AML-193 (cell line): ENCODE measurements at regions not wholly inside any gene's neighbourhood (a gene's known extent, or its start where the extent isn't known, plus 50 kb on each side); places are given as distances from the start of the nearest gene placed in this dataset.
"Not testable (repeated sequence)": the region's sequence is repeated elsewhere in the genome, so short reads cannot be mapped to it uniquely, and the experiment has no call there.

Experiments used
- DNase-seq, 2 experiments: peaks; one replicate each; lab custom pipeline; 2025; lab: John Stamatoyannopoulos, UW

DNA sequence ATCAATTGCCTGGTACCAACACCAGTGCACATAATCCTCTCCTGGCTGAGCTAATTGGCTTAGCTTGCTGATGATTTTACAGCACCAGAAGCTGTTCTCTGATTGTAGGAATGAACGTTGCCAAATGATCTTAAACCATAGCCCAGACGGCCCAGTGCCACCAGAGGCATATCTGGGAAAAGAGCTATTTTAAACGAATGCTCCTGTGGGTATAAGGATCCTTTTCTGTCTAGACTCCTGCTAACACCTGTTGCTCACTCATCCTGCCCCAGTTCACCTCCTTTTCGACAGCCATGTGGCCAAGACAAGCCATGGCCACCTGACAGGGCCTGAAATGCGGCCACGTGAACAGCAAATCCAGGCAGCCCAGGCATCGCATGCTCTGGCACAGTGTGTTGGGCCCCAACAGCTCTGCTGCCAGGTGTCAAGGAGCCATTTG lies 289.9 kb upstream of the SLC30A5 start:
- DNase-seq, result no peak

DNA sequence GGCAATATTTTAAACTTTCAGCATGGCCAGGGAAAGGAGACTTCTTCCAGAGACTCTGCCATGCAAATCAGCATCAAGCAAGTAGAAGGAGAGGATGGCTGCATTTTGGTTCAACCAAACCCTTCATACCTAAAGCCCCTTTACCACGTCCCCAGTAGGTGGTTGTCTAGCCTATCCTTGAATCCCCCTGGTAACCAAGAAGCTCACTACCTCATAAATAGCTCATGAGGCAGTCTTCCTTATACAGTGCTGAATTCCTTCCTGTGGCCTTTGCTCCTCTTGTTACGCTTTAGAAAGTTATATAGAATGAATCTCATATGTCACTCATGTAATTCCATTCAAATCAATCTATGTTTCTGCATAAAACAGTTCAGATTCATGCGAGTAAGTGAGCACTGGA lies 289.5 kb upstream of the SLC30A5 start:
- no peak for DNase-seq

DNA sequence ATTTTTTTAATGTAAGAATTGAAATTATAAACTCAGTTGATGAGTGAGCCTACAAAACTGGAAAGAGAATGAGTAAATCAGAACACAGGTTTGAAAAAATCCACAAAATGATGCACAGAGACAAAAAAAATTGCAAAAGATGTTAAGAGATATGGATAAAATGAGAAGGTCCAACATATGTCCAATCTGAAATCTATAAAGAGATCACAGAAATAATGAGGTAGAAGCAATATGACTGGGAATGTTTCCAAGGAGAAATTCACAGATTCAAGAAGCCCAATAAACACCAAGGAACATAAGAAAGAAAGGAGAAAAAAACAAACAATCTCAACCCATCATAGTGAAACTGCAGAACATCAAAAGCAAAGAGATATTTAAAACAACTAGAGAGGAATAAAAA lies 288.4 kb upstream of the SLC30A5 start:
- no peak for DNase-seq

DNA sequence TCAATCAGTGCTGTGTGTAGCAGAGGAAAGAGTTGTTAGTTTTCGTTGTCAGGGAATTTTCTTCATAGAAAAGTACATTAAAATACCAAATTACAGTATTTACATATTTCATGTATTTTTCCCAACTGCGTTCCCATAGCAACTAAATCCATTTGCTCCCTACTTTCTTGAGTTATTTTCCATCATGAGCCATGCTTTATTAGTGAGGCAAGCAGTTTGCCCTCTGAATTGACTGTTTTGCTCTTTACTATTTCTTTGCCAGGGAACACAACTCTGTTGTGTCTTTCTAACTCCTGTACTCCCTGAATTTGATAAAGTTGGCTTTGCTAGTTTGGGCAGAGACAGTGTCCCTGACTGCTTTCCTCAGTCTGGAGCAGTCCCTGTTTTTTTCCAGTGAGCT lies 276.2 kb upstream of the SLC30A5 start:
- no peak for DNase-seq

- no peak for DNase-seq
These were observed 275.6 kb upstream of the SLC30A5 start for GRCh38 chr5:68818057-68818695.

GRCh38 chr5:68818870-68819269 lies 274.9 kb upstream of the SLC30A5 start:
- no peak for DNase-seq

- no peak for DNase-seq
These were observed 272.8 kb upstream of the SLC30A5 start for GRCh38 chr5:68821056-68821455.

DNA sequence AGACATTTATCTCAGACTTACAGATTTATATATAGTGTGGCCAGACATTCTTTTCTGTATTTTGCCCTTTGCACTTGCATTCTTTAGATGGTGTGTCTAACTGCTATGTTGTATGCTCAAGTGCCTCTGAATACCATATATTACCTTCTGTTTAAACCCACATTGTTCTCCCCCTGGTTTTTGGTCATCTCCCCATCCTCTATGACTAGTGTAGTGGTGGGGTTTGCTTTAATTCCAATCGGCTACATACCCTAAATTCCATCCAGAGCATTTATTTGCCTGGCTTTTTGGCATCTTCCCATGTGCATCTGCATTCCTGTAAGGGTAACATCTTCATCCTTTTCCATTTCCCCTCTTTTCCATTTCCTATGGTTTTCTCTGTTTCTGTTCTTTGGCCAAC lies 271.0 kb upstream of the SLC30A5 start:
- no peak for DNase-seq

- DNase-seq, result no peak
These were observed 270.5 kb upstream of the SLC30A5 start for GRCh38 chr5:68823301-68823700.

DNA sequence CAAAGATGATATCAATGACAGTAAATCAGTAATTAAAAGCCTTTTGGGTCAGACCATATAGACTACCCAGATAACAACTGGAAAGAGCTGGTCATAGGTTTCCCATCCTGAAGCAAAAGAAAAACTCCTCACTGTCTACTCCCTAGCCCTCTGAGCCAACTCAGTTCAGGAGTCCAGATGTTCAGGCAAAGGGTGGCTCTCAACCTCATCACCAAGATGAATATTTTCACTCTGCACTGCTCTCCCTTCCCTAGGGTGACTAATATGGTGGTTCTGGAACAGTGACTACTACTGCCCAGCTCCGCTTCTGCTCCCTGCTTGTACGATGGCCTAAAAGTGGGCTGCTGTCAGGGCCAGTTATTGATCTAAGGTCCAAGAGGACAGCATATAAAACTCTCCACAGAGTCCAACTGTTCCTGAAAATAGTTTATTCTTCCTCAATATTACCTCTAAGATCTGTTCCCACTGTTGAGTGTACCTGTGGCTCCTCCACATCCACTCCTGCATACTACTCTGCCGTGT lies 263.4 kb upstream of the SLC30A5 start:
- DNase-seq, result no peak

DNA sequence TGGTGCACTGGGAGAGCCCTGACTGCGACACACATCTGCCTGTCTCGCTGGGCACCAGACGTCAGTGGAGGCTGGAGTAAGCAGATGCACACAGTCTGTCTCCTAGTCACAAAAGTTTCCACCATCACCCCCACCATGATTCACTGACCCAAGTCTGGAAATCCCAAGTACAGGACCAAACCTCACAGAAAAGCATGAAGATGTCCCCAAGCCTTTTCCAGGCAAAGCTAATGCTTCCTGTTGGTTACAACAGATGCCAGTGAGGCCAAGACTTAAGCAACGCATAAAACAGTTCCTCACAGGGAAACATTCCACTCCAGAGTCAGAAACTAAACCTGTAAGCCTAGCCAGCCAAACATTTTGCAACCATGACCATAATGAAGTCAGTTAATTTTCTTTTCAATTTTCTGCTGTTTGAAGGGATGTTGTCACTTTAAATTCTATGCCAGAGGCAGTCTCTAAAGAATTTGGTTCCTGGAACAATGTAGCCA lies 259.3 kb upstream of the SLC30A5 start:
- no peak for DNase-seq

GRCh38 chr5:68838157-68838718 lies 255.6 kb upstream of the SLC30A5 start:
- DNase-seq, result no peak

DNA sequence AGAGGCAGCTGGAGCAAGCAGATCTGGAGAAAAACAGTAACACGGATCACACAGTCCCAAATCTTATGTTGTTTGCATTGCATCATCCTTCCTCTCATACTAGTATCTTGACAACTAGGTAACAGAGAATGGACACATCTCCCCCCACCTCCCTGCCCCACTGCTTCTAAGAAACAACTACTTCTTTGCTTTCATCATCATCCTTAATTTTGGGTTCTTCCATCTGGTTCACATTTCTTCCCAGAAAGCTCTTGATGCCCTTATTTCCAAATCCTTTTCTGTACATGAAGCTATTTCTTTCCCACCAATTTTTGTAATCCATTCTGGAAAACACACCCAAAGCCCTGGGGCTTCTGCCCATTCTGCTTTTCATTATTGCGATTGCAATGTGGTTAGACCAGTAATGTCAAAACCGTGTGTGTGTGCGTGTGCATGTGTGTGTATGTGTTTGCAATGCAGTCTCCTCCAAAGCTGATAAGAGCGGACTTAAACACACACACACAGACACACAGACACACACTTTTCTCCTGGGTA lies 254.7 kb upstream of the SLC30A5 start:
- no peak for DNase-seq

DNA sequence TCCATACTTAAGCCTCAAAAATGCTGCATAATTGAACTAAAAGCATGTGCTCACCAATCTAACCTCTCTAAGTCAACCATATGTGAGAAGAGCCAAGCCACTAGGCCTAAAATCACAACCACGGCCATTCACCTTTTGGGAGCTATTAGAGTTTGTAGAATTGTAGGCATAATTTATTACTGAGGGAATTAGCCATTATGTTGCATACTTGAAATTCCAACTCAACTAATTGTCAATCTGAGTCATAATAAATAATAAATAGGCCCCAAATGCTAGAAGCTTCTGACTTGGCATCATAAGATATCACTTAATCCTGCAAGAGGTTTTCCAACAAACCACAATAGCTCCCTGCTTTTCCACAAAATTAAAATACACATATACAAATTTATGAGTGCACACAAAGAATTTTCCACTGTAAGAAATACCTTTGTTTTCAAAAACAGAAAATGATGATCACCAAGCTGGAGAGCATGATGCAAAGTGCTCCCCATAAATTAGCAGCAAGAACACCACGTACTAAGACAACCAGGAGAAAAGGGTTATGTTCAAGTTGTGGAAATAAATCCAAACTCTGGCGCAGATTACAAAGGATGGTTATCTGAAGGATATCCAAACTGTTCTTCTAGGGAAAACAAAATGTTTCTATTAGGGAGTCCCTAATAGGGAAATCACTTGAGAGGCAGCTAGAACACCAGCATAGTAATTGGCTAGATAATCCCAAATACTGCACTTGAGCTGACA lies 250.0 kb upstream of the SLC30A5 start:
- no peak for DNase-seq

DNA sequence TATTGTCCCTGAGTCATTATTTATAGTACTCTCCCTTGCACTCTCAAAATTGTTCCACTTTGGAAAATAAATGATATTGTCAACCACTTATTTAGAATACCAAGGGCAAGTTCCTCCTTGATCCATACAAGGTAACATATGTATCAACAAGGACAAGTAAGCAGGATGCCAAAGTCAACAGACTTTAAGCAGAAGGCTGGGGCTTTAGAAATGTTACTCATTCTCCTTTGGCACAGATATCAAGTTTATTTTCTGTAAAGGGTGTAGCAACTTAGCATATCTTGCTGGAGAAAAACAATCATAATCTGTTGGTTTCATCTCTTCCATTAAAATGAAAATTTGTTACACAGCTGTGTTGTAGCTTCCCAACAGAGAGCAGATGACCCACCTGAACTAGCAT lies 248.7 kb upstream of the SLC30A5 start:
- no peak for DNase-seq

- no peak for DNase-seq
These were observed 247.0 kb upstream of the SLC30A5 start for GRCh38 chr5:68846828-68847227.

- no peak for DNase-seq
These were observed 245.7 kb upstream of the SLC30A5 start for GRCh38 chr5:68848091-68848490.

DNA sequence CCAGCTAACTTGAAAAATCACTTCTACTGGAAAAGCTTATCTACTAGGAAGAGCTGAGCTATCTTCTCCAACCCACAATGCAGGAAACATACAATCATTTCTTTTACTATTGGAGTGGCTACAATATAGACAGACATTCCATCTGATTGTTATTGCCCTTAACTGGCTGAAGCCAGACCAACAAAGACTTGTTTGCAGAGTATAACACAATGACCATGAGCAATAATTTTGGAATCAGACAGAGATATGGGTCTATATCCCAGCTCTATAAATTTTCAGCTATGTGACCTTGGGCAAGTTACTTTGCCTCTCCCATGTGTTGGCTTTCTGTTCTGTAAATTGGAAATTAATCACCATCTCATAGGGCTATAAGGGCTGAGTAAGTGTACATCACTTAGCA lies 244.7 kb upstream of the SLC30A5 start:
- DNase-seq, result no peak

- no peak for DNase-seq
These were observed 243.9 kb upstream of the SLC30A5 start for GRCh38 chr5:68849906-68850305.

- no peak for DNase-seq
These were observed 232.7 kb upstream of the SLC30A5 start for GRCh38 chr5:68861099-68861498.

- no peak for DNase-seq
These were observed 231.3 kb upstream of the SLC30A5 start for GRCh38 chr5:68862560-68862959.

- DNase-seq, result not testable (repeated sequence)
These were observed 228.6 kb upstream of the SLC30A5 start for GRCh38 chr5:68865192-68865591.
